GM12892 (cell line): ENCODE measurements at regions not wholly inside any gene's neighbourhood (a gene's known extent, or its start where the extent isn't known, plus 50 kb on each side); places are given as distances from the start of the nearest gene placed in this dataset.

Experiments used
- DNase-seq: peaks from one replicate; pipeline ENCODE4 v3.0.0; 2011; ENCODE audit not compliant: insufficient read length
- FAIRE-seq: peaks from 2 replicates; lab custom pipeline; 2011; peaks lifted over from hg19 to GRCh38; lab: Jason Lieb, UNC
- POLR2A ChIP-seq: IDR thresholded peaks from 2 replicates; pipeline ENCODE4 v1.6.1; 2011; ENCODE audit warnings: low read depth, low read length, control low read depth
- POLR2AphosphoS5 ChIP-seq: IDR thresholded peaks from 2 replicates; pipeline ENCODE4 v1.6.1; 2011; ENCODE audit warnings: low read depth, low read length, control low read depth
- TAF1 ChIP-seq: IDR thresholded peaks from 2 replicates; pipeline ENCODE4 v1.6.1; 2011; ENCODE audit warnings: low read depth, mild to moderate bottlenecking, control low read depth, low read length, borderline replicate concordance

DNA sequence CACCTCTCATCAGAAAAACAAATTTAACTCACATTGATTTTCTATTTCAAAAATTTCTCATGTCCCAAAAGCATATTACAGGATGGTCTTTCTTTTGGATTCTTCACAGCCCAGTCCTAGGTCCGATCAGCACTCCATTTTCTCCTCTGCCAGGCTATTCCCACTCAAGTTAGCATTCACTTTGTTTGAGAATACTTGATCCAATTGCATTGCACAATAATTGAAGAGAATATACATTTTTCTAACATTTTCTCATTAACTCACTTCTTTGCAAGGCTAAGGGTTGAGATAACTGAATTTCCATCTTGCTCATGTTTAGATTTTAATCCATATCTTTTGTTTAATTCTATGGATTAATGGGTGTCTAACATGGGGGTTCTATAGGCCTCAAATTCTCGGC, 716.1 kb downstream of the QKI start:
- no peak for DNase-seq
- FAIRE-seq: no peak
- TF ChIP-seq POLR2AphosphoS5 (no peak), POLR2A (no peak), TAF1 (no peak)

DNA sequence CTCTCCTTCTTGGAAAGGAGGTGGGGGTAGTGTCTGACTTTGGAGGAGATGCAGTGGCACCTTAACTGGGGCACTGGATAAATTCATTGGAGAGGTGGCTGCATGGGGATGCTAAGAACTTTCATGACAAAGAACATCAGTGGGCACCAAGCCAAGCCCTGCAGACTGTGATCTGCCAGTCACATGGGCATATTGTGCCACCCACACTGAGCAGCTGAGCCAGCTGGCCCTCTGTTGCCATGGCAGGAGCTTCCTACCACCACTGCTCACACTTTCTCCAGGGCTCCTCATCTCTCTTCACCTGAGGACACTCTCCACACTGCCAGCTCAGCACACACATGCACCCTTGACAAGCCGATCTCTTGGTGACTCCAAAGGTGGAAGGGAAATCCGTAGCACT, 715.6 kb downstream of the QKI start:
- DNase-seq (no peak), FAIRE-seq (no peak)
- no peak for TF ChIP-seq TAF1
- TF ChIP-seq POLR2AphosphoS5: no peak
- no peak for TF ChIP-seq POLR2A

DNA sequence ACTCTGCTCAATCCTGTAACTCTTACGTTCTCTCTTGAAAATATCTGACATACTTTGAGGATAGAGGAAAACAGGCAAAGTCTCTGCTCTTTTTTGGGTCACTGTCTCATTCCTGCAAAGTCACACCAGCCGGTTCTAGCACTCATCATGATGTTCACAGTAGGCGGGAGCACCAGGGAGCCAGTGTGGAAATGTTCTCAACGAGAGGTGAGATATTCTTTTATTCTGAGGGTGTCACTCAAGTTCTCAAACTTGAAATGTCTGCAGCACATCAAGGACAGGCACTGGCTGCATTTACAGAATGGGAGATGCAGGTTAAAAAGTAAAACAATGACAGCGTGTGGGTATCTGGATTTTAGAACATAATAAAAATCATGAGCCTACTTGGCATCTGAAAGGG, 714.7 kb downstream of the QKI start:
- TF ChIP-seq POLR2A (no peak), TAF1 (no peak), POLR2AphosphoS5 (no peak)

DNA sequence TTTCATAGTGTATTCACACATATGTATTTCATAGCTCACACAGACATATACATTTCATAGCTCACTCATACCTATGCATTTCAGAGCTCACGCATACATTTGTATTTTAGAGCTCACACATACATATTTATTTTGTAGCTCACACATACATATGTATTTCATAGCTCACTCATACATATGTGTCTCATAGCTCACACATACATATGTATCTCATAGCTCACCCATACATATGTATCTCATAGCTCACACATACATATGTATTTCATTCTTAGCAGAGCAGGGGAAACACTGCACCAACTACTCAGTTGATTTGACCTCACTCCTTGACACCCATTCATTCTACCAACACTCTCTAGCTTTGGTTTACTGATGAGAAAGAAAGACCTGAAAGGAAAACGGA, 713.6 kb downstream of the QKI start:
- FAIRE-seq: no peak
- DNase-seq: no peak
- no peak for TF ChIP-seq POLR2AphosphoS5
- no peak for TF ChIP-seq TAF1
- TF ChIP-seq POLR2A: no peak

More for the DNA sequence above, 714.7 kb downstream of the QKI start:
- DNase-seq (no peak), FAIRE-seq (no peak)

DNA sequence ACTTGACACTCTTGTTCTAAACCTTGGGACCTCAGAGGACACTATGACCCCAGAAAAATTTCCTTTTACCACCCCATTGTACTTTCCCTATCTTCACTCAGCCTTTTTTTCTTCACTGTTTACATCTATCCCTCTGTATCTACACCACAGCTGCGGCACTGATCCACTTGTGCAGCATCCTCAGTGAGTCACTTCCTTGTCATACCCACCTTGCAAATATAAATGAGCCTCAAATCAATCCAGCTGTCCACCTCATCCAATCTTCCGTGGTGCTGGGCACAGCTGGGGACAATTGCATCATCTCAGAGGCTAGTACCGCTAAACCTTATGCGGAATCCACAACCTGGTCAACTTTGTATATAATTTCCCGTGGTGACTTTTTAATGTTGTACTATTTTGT, 710.5 kb downstream of the QKI start:
- no peak for DNase-seq
- TF ChIP-seq POLR2AphosphoS5: no peak
- TF ChIP-seq POLR2A: no peak
- no peak for TF ChIP-seq TAF1
- FAIRE-seq: no peak

DNA sequence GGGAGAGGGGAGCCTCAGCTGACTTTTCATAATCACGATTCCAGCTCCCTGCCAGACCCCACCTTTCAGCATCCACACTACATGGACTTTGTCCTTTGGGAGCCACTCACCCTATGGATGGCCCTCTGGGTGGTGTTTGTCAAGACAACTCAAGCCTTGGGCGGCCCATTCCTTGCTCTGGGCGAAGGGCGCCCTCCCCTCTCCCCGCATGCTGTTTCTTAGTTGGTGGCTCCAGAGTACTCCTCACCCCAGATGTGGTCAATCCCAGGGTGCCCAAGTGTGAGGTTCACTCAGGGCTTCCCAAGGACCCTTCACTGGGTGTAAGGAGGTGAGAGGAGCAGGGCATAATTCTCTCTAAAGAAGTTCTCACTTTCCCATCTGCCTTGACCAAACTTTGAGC, 710.0 kb downstream of the QKI start:
- TF ChIP-seq POLR2AphosphoS5: no peak
- TF ChIP-seq POLR2A: no peak
- no peak for TF ChIP-seq TAF1
- no peak for FAIRE-seq

DNA sequence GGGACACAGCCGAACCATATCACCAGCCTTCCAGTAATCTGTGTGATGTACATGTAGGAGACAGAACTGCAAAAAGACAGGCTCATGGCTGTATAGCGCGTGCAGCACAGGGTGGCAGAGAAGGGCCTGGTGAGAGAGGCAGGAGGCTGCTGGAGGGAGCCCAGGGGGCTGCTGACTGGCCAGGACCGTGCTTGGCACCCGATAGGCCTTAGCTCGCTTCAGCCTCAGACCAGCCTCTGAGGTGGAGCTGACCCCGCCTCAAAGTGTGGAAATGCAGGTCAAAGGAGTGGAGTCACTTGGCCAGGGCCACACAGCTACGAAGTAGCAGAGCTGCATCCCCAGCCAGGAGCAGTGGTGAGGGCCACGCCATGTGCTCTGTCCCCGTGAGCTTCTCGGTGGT, 707.6 kb downstream of the QKI start:
- no peak for TF ChIP-seq POLR2A
- no peak for TF ChIP-seq TAF1
- no peak for TF ChIP-seq POLR2AphosphoS5
- no peak for DNase-seq
- no peak for FAIRE-seq

More for the DNA sequence above, 710.0 kb downstream of the QKI start:
- no peak for DNase-seq

DNA sequence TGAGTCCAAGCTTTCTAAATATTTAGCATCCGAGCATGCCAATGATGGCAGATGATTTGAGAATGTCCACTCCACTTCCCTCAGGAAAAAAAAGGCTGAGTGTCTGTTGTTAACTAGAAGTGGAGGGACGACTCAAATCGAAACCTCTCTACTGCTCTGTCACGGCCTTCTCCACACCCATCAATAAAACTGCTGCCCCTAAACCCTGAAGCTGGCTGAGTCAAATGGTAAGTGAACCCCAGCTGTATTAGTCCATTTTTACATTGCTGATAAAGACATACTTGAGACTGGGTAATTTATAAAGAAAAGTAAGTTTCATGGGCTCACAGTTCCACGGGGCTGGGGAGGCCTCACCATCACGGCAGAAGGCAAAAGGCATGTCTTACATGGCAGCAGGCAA, 707.0 kb downstream of the QKI start:
- no peak for FAIRE-seq
- no peak for DNase-seq
- TF ChIP-seq POLR2A (no peak), POLR2AphosphoS5 (no peak), TAF1 (no peak)

DNA sequence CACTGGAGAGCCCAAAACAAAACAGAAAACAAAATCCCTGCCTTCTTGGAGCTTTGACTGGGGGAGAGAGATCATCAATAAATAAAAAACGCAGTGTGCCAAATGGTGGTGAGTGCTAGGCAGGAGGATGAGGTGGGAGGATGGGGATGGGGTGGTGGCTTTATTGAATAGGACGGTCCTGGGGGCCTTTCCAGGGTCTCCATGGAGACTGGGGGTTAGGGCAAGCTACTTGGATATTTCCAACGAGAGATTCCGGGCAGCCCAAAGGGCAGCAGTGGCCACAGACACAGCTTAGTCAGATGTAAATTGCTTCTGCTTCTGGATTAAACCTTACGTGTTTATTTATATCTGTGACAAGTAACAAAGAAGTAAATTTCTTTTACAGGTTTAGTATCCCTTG, 700.1 kb downstream of the QKI start:
- TF ChIP-seq POLR2A: no peak
- TF ChIP-seq TAF1: no peak
- no peak for TF ChIP-seq POLR2AphosphoS5
- FAIRE-seq (no peak), DNase-seq (no peak)

DNA sequence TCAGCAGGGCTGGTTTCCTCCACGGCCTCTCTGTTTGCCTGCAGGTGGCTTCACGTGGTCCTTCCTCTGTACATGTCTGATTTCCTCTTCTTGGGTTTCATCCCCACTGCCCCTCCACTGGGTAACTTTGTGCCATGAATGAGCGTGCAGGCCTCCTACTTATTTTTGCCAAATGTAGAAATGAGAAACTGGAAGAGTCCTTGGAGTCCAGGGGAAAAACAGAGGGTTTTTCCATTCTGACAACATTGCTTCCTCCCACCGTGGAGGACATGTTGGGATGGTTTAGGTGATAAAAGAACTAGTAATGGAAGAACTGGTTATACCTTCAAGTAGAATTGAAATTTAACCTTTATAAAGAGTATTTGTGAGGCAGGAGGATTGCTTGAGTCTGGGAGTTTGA, 699.5 kb downstream of the QKI start:
- DNase-seq (no peak), FAIRE-seq (no peak)
- TF ChIP-seq TAF1 (no peak), POLR2AphosphoS5 (no peak), POLR2A (no peak)

DNA sequence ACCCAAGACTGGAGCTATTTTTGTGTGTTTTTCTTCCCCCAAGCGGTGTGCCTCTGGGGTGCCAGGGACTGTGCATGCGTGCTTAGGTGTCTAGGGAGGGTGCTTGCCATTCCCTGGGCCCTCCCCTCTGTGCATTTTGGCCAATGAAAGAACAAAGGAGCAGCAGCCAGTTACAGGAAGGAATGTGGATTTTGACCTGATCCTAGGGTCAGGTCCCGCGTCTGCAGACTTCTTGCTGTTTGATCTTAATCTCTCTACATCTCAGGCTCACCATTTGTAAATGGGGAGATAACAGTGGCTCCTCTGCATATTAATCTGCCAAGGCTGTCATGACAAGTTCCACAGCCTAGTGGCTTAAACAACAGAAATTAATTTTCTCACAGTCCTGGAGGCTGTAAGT, 699.1 kb downstream of the QKI start:
- no peak for TF ChIP-seq POLR2A
- no peak for TF ChIP-seq POLR2AphosphoS5
- no peak for TF ChIP-seq TAF1
- FAIRE-seq (no peak), DNase-seq (no peak)

DNA sequence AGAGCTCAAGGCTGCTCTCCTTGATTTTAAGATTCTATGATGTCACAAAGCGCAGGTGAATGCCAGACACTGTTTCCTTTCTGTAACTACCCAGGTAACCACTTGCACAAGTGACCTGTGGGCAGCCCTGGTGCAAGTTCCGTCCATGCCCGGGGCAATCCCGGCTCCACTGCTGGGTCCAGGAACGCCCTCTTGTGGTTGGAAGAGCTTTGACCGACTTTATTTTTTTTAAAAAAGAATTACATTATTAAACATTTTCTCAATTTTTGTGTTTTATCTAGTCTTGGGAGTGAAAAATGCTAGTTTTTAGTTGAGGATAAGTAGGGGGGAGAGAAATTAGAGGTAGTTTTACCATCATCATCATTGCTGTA, 695.2 kb downstream of the QKI start:
- no peak for FAIRE-seq
- TF ChIP-seq TAF1 (no peak), POLR2AphosphoS5 (no peak), POLR2A (no peak)
- no peak for DNase-seq
